IMR-90 (cell line): ENCODE measurements at regions not wholly inside any gene's neighbourhood (a gene's known extent, or its start where the extent isn't known, plus 50 kb on each side); places are given as distances from the start of the nearest gene placed in this dataset.

Experiments
- ATAC-seq: fragments of 200-7000 bp; cut with Tn5 transposase; 2 replicates; pipeline ENCODE4 v1.9.1; 2020; ENCODE audit warnings: low read depth, mild to moderate bottlenecking, moderate library complexity
- BruUV-seq: library from RNA; stranded (reverse); fragments of 400-500 nt; replicated peaks from 2 replicates; lab custom pipeline; 2021; lab: Mats Ljungman, UMichigan
- CTCF ChIA-PET: fragments of 300-600 bp; formaldehyde crosslinking; extraction: SDS; loops from one replicate; lab custom pipeline; 2021; ENCODE audit warnings: antibody characterized with exemption; lab: Yijun Ruan, JAX
- POLR2A ChIA-PET: fragments of 300-600 bp; sonication (Branson Sonifier 250); formaldehyde crosslinking; loops from one replicate; lab custom pipeline; 2022; ENCODE audit warnings: antibody characterized with exemption; ENCODE audit not compliant: unreplicated experiment; lab: Charles Lee
- DNase-seq: peaks from one replicate; pipeline ENCODE4 v3.0.0; 2013
- H2AFZ ChIP-seq: replicated peaks from 2 replicates; pipeline ENCODE3; 2013; ENCODE audit warnings: low read length, mild to moderate bottlenecking; ENCODE audit not compliant: poor library complexity
- H2AK5ac ChIP-seq: 2 replicates; pipeline ENCODE4 v1.6.1; 2013; ENCODE audit warnings: low read depth, low read length, inconsistent platforms
- H2AK9ac ChIP-seq: replicated peaks from 2 replicates; pipeline ENCODE3; 2013; ENCODE audit warnings: mild to moderate bottlenecking, low read depth, low read length, moderate library complexity; ENCODE audit not compliant: poor library complexity
- H2BK120ac ChIP-seq: 2 replicates; pipeline ENCODE4 v1.6.1; 2013; ENCODE audit warnings: low read depth, low read length, inconsistent platforms
- H2BK15ac ChIP-seq: 3 replicates; pipeline ENCODE4 v1.6.1; 2013; ENCODE audit warnings: low read depth, low read length, inconsistent platforms
- H2BK20ac ChIP-seq: 2 replicates; pipeline ENCODE4 v1.6.1; 2013; ENCODE audit warnings: low read depth, mild to moderate bottlenecking, inconsistent platforms, low read length, moderate library complexity
- H2BK5ac ChIP-seq: 2 replicates; pipeline ENCODE4 v1.6.1; 2013; ENCODE audit warnings: mild to moderate bottlenecking, low read depth, low read length, inconsistent platforms; ENCODE audit not compliant: poor library complexity, severe bottlenecking
- H3K14ac ChIP-seq: replicated peaks from 2 replicates; pipeline ENCODE4 v1.6.1; 2013; ENCODE audit warnings: low read depth, low read length, inconsistent platforms
- H3K18ac ChIP-seq: 2 replicates; pipeline ENCODE4 v1.6.1; 2013; ENCODE audit warnings: low read depth, low read length, control low read depth
- H3K23ac ChIP-seq: 2 replicates; pipeline ENCODE4 v1.6.1; 2013; ENCODE audit warnings: low read depth, low read length, inconsistent platforms
- H3K27ac ChIP-seq: 2 replicates; pipeline ENCODE4 v1.5.1; 2013; ENCODE audit warnings: mild to moderate bottlenecking, control low read depth, low read length; ENCODE audit not compliant: insufficient read depth
- H3K27me3 ChIP-seq: 2 replicates; pipeline ENCODE4 v1.6.1; 2013; ENCODE audit warnings: low read length; ENCODE audit not compliant: control insufficient read depth, insufficient read depth
- H3K36me3 ChIP-seq: 2 replicates; pipeline ENCODE4 v1.6.1; 2013; ENCODE audit warnings: low read length, mixed read lengths; ENCODE audit not compliant: control insufficient read depth, insufficient read depth
- H3K4ac ChIP-seq: 2 replicates; pipeline ENCODE4 v1.6.1; 2013; ENCODE audit warnings: low read depth, low read length, inconsistent platforms
- H3K4me1 ChIP-seq: 2 replicates; pipeline ENCODE4 v1.6.1; 2013; ENCODE audit warnings: low read length, mixed read lengths; ENCODE audit not compliant: control insufficient read depth, insufficient read depth
- H3K4me2 ChIP-seq: 2 replicates; pipeline ENCODE4 v1.6.1; 2013; ENCODE audit warnings: low read depth, mild to moderate bottlenecking, control low read depth, low read length, moderate library complexity
- H3K4me3 ChIP-seq: 2 replicates; pipeline ENCODE4 v1.5.1; 2013; ENCODE audit warnings: low read depth, mild to moderate bottlenecking, control low read depth, low read length, moderate library complexity; ENCODE audit not compliant: insufficient read depth
- H3K56ac ChIP-seq: 2 replicates; pipeline ENCODE4 v1.6.1; 2013; ENCODE audit warnings: low read length, inconsistent platforms; ENCODE audit not compliant: insufficient read depth; ENCODE audit errors: extremely low read depth
- H3K79me1 ChIP-seq, 2 experiments: 2 replicates each; pipeline ENCODE4 v1.6.1; 2013; ENCODE audit warnings: low read length in 2 of 2, inconsistent platforms in 1 of 2, low read depth in 1 of 2
- H3K9ac ChIP-seq: 2 replicates; pipeline ENCODE4 v1.6.1; 2013; ENCODE audit warnings: low read depth, low read length, control low read depth
- H3K9me1 ChIP-seq: 2 replicates; pipeline ENCODE4 v1.6.1; 2013; ENCODE audit warnings: low read length, inconsistent platforms; ENCODE audit not compliant: insufficient read depth
- H3K9me3 ChIP-seq: 2 replicates; pipeline ENCODE4 v1.6.1; 2013; ENCODE audit warnings: low read length; ENCODE audit not compliant: control insufficient read depth, insufficient read depth
- H4K20me1 ChIP-seq: 2 replicates; pipeline ENCODE4 v1.6.1; 2013; ENCODE audit warnings: low read length, inconsistent platforms; ENCODE audit not compliant: insufficient read depth
- H4K5ac ChIP-seq: 2 replicates; pipeline ENCODE4 v1.6.1; 2013; ENCODE audit warnings: mild to moderate bottlenecking, low read depth, low read length, control low read depth
- H4K8ac ChIP-seq, 2 experiments: 2 replicates each; pipeline ENCODE4 v1.6.1; 2013; ENCODE audit warnings: low read depth in 2 of 2, low read length in 2 of 2, control low read depth in 1 of 2, inconsistent platforms in 1 of 2
- H4K91ac ChIP-seq: 2 replicates; pipeline ENCODE4 v1.6.1; 2013; ENCODE audit warnings: low read depth, low read length, inconsistent platforms; ENCODE audit not compliant: insufficient read depth
- BHLHE40 ChIP-seq: fragments of 150-350 bp; IDR thresholded peaks from 2 replicates; pipeline ENCODE4 v1.6.1; 2016; ENCODE audit warnings: mild to moderate bottlenecking, low read depth, low read length
- CEBPB ChIP-seq: IDR thresholded peaks from 2 replicates; pipeline ENCODE4 v1.6.1; 2012; ENCODE audit warnings: low read depth, low read length, improper control_type of control experiment
- CHD1 ChIP-seq: IDR thresholded peaks from 2 replicates; pipeline ENCODE4 v1.6.1; 2012; ENCODE audit warnings: low read depth, low read length, improper control_type of control experiment
- CTCF ChIP-seq: conservative IDR thresholded peaks from 2 replicates; pipeline ENCODE4 v1.5.1; 2012; ENCODE audit warnings: mild to moderate bottlenecking, low read depth, low read length, improper control_type of control experiment
- ELK1 ChIP-seq: fragments of 150-350 bp; IDR thresholded peaks from 2 replicates; pipeline ENCODE4 v1.6.1; 2016; ENCODE audit warnings: low read depth, mild to moderate bottlenecking, low read length, moderate library complexity, borderline replicate concordance
- FOS ChIP-seq: fragments of 150-350 bp; IDR thresholded peaks from 2 replicates; pipeline ENCODE4 v1.6.1; 2016; ENCODE audit warnings: low read depth, low read length
- MAFK ChIP-seq: IDR thresholded peaks from 2 replicates; pipeline ENCODE4 v1.6.1; 2012; ENCODE audit warnings: low read depth, low read length, improper control_type of control experiment
- MAZ ChIP-seq: IDR thresholded peaks from 2 replicates; pipeline ENCODE4 v1.6.1; 2012; ENCODE audit warnings: low read depth, mild to moderate bottlenecking, low read length, improper control_type of control experiment, moderate library complexity, borderline replicate concordance
- MXI1 ChIP-seq: IDR thresholded peaks from 2 replicates; pipeline ENCODE4 v1.6.1; 2012; ENCODE audit warnings: low read depth, mild to moderate bottlenecking, low read length, moderate library complexity, borderline replicate concordance
- NFE2L2 ChIP-seq: fragments of 150-350 bp; IDR thresholded peaks from 2 replicates; pipeline ENCODE4 v1.6.1; 2016; ENCODE audit warnings: low read depth, mild to moderate bottlenecking, low read length
- POLR2A ChIP-seq: IDR thresholded peaks from 2 replicates; pipeline ENCODE4 v1.6.1; 2012; ENCODE audit warnings: mild to moderate bottlenecking, low read depth, low read length
- RAD21 ChIP-seq: IDR thresholded peaks from 2 replicates; pipeline ENCODE4 v1.6.1; 2012; ENCODE audit warnings: low read length, improper control_type of control experiment
- RCOR1 ChIP-seq: IDR thresholded peaks from 2 replicates; pipeline ENCODE4 v1.6.1; 2012; ENCODE audit warnings: mild to moderate bottlenecking, low read length, improper control_type of control experiment; ENCODE audit not compliant: insufficient replicate concordance
- RFX5 ChIP-seq: IDR thresholded peaks from 2 replicates; pipeline ENCODE4 v1.8.0; 2012; ENCODE audit warnings: low read depth, mild to moderate bottlenecking, low read length, moderate library complexity
- USF2 ChIP-seq: fragments of 150-350 bp; IDR thresholded peaks from 2 replicates; pipeline ENCODE4 v1.6.1; 2017; ENCODE audit warnings: mild to moderate bottlenecking, antibody characterized with exemption, low read length, low read depth
- WGBS, 2 experiments: methylation state at CpG; one replicate each; pipeline versions ENCODE4 v1.1.5 to v1.1.7; 2013; ENCODE audit warnings: missing lambda C conversion rate in 2 of 2; ENCODE audit not compliant: insufficient read length in 1 of 2; ENCODE audit errors: extremely low coverage in 2 of 2; 5-methylcytosine and 5-hydroxymethylcytosine counted together
- dilution Hi-C: fragments of 300-500 bp; cut with HindIII; formaldehyde crosslinking; loops from one replicate; pipeline ENCODE4 v1.14.3; 2018; ENCODE audit warnings: low sequenced_read_pairs; ENCODE audit not compliant: unreplicated experiment
- in situ Hi-C: fragments of 300-500 bp; cut with MboI; formaldehyde crosslinking; loops from 3 replicates; pipeline ENCODE4 v1.14.3; 2019; ENCODE audit warnings: low sequenced_read_pairs, inconsistent platforms, mixed read lengths
- intact Hi-C: fragments of 100-400 bp; cut with micrococcal nuclease; formaldehyde crosslinking; loops from 2 replicates; pipeline ENCODE4 v1.10.0; 2022

GRCh38 chr12:111155020-111155419 lies 213.9 kb downstream of the PHETA1 start:
- Histone ChIP-seq H3K56ac (no peak overlapping the region), H4K91ac (no peak overlapping the region), H3K18ac (no peak overlapping the region), H2AFZ (no peak overlapping the region), H3K9me3 (no peaks in the 10 kb centered on the region), H3K9me1 (no peaks in the 10 kb centered on the region), H3K79me1 (no peaks in the 10 kb centered on the region), H4K20me1 (no peaks in the 10 kb centered on the region), H3K36me3 (no peaks in the 10 kb centered on the region), H3K4me1 (no peaks in the 10 kb centered on the region), H4K5ac (no peak overlapping the region), H2AK5ac (no peak overlapping the region), H3K4me2 (no peak overlapping the region), H2BK15ac (no peak overlapping the region), H3K14ac (no peak overlapping the region), H3K27ac (no peak overlapping the region), H3K27me3 (peaks cover 7% of the 10 kb centered on the region), H2BK120ac (no peak overlapping the region), H3K23ac (no peak overlapping the region), H4K8ac (no peak overlapping the region), H3K9ac (no peak overlapping the region), H2AK9ac (no peak overlapping the region), H2BK5ac (no peak overlapping the region), H3K4me3 (no peak overlapping the region), H3K4ac (no peak overlapping the region), H2BK20ac (no peak overlapping the region)
- no peak for DNase-seq
- no peak for ATAC-seq
- WGBS, 2 experiments: no CpG with 5 or more reads among the region's 3 CpGs
- no TSS peak for BruUV-seq
- POLR2A ChIA-PET: no interaction called here
- CTCF ChIA-PET: no interaction called here
- intact Hi-C loops (no loop called here), in situ Hi-C loops (no loop called here), dilution Hi-C loops (no loop called here)
- no peak for TF ChIP-seq MAZ
- TF ChIP-seq MXI1: no peak
- TF ChIP-seq NFE2L2: no peak
- TF ChIP-seq FOS: no peak
- TF ChIP-seq BHLHE40: no peak
- no peak for TF ChIP-seq USF2
- TF ChIP-seq CEBPB: no peak
- TF ChIP-seq RAD21: no peak
- no peak for TF ChIP-seq MAFK
- no peak for TF ChIP-seq POLR2A
- no peak for TF ChIP-seq CTCF
- no peak for TF ChIP-seq RFX5
- no peak for TF ChIP-seq RCOR1
- no peak for TF ChIP-seq CHD1
- no peak for TF ChIP-seq ELK1
